Activated CD4-positive, alpha-beta T cell treated with anti-CD3 and anti-CD28 coated beads, Interleukin-2, amount 10 ng/mL, durations not matched to agents 24 days and 14 days (primary cell): ENCODE measurements at regions not wholly inside any gene's neighbourhood (a gene's known extent, or its start where the extent isn't known, plus 50 kb on each side); places are given as distances from the start of the nearest gene placed in this dataset.

Source experiments
- DNase-seq: peaks from one replicate; pipeline ENCODE4 v3.0.0; 2022
- H3K27ac Mint-ChIP-seq: one replicate; pipeline ENCODE4 v1.8.0; 2022; ENCODE audit warnings: mild to moderate bottlenecking, mixed read lengths
- H3K27me3 Mint-ChIP-seq: one replicate; pipeline ENCODE4 v1.8.0; 2022; ENCODE audit warnings: mixed read lengths
- H3K36me3 Mint-ChIP-seq: one replicate; pipeline ENCODE4 v1.8.0; 2022; ENCODE audit warnings: low read depth, mild to moderate bottlenecking, mixed read lengths
- H3K4me1 Mint-ChIP-seq: one replicate; pipeline ENCODE4 v1.8.0; 2021; ENCODE audit warnings: mixed read lengths
- H3K4me3 Mint-ChIP-seq: one replicate; pipeline ENCODE4 v1.8.0; 2022; ENCODE audit warnings: mild to moderate bottlenecking, moderate library complexity, mixed read lengths
- H3K9me3 Mint-ChIP-seq: one replicate; pipeline ENCODE4 v1.8.0; 2021; ENCODE audit warnings: mixed read lengths
- intact Hi-C: fragments of 100-400 bp; cut with micrococcal nuclease; formaldehyde crosslinking; loops from one replicate; pipeline ENCODE4 v1.15.1; 2023

GRCh38 chr2:47226923-47227220 lies 50.6 kb upstream of the CALM2 start:
- Mint-ChIP-seq H3K9me3 (no peaks in the 10 kb centered on the region), H3K4me3 (no peak overlapping the region), H3K27me3 (peaks cover 6% of the 10 kb centered on the region), H3K36me3 (no peaks in the 10 kb centered on the region), H3K27ac (no peak overlapping the region), H3K4me1 (no peaks in the 10 kb centered on the region)
- intact Hi-C loops: no loop called here
- no peak for DNase-seq

- Mint-ChIP-seq H3K9me3 (no peaks in the 10 kb centered on the region), H3K4me3 (no peak overlapping the region), H3K27me3 (peaks cover 6% of the 10 kb centered on the region), H3K27ac (no peak overlapping the region), H3K4me1 (no peaks in the 10 kb centered on the region), H3K36me3 (no peaks in the 10 kb centered on the region)
- intact Hi-C loops: no loop called here
- no peak for DNase-seq
These were observed 50.0 kb upstream of the CALM2 start for GRCh38 chr2:47226132-47226922.
